Hepatocyte (in vitro differentiated cells): ENCODE measurements at regions not wholly inside any gene's neighbourhood (a gene's known extent, or its start where the extent isn't known, plus 50 kb on each side); places are given as distances from the start of the nearest gene placed in this dataset.

Experiments
- EZH2 ChIP-seq: fragments of 200-600 bp; sonication (generic); IDR thresholded peaks from 2 replicates; pipeline ENCODE4 v1.6.1; 2016; ENCODE audit warnings: antibody characterized with exemption, mild to moderate bottlenecking, borderline replicate concordance
- EZH2phosphoT487 ChIP-seq: fragments of 200-600 bp; sonication (generic); IDR thresholded peaks from one replicate; pipeline ENCODE4 v1.6.1; 2018; ENCODE audit warnings: antibody characterized with exemption, mild to moderate bottlenecking, low read depth, moderate library complexity; ENCODE audit not compliant: unreplicated experiment, severe bottlenecking
- TF ChIP-seq, protein P1 (sequence below): fragments of 200-600 bp; sonication (generic); IDR thresholded peaks from 2 replicates; pipeline ENCODE4 v1.5.1; 2016; ENCODE audit warnings: antibody characterized with exemption, mild to moderate bottlenecking; ENCODE audit not compliant: poor library complexity

DNA sequence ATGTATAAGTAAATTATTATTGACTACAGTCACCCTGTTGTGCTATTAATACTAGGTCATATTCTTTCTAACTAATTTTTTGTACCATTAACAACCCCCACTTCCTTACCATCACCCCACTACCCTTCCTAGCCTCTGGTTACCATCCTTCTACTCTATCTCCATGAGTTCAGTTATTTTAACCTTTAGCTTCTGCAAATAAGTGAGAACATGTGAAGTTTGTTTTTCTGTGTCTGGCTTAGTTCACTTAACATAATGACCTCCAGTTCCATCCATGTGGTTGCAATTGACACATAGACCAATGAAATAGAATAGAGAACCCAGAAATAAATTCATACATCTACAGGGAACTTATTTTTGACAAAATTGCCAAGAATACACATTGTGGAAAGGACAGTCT is 55.4 kb upstream of the CHRNB4 start:
- TF ChIP-seq EZH2 (no peak), EZH2phosphoT487 (no peak)
- TF ChIP-seq, protein P1, sequence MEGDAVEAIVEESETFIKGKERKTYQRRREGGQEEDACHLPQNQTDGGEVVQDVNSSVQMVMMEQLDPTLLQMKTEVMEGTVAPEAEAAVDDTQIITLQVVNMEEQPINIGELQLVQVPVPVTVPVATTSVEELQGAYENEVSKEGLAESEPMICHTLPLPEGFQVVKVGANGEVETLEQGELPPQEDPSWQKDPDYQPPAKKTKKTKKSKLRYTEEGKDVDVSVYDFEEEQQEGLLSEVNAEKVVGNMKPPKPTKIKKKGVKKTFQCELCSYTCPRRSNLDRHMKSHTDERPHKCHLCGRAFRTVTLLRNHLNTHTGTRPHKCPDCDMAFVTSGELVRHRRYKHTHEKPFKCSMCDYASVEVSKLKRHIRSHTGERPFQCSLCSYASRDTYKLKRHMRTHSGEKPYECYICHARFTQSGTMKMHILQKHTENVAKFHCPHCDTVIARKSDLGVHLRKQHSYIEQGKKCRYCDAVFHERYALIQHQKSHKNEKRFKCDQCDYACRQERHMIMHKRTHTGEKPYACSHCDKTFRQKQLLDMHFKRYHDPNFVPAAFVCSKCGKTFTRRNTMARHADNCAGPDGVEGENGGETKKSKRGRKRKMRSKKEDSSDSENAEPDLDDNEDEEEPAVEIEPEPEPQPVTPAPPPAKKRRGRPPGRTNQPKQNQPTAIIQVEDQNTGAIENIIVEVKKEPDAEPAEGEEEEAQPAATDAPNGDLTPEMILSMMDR: no peak
